HG02571 (cell line): ENCODE measurements at regions not wholly inside any gene's neighbourhood (a gene's known extent, or its start where the extent isn't known, plus 50 kb on each side); places are given as distances from the start of the nearest gene placed in this dataset.

Source experiments
- ATAC-seq: cut with Tn5 transposase; IDR thresholded peaks from one replicate; pipeline ENCODE4 v1.9.1; 2021; ENCODE audit warnings: mild to moderate bottlenecking, moderate library complexity; ENCODE audit not compliant: unreplicated experiment

- ATAC-seq = no peak
Observed at GRCh38 chr5:138626333-138626944, 51.2 kb upstream of the HSPA9 start.

DNA sequence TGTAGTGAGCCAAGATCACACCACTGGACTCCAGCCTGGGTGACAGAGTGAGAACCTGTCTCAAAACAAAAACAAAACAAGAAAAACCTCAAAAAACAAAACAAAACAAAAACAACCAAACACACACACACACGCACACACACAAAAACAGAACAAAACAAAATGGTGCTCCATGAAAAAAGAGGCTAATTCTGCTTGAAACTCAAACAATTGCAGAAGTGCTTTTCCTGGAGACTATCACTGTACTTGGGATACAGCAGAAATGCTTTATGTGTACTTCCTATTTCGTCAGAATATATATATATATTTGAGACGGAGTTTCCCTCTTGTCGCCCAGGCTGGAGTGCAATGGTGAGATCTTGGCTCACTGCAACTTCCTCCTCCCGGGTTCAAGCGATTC, 49.9 kb upstream of the HSPA9 start:
- no peak for ATAC-seq
